ENCODE measurements at regions not wholly inside any gene's neighbourhood (a gene's known extent, or its start where the extent isn't known, plus 50 kb on each side); places are given as distances from the start of the nearest gene placed in this dataset.
A peak's percentile ranks its signal among the peaks of the same experiment; 100 is the strongest.

DNA sequence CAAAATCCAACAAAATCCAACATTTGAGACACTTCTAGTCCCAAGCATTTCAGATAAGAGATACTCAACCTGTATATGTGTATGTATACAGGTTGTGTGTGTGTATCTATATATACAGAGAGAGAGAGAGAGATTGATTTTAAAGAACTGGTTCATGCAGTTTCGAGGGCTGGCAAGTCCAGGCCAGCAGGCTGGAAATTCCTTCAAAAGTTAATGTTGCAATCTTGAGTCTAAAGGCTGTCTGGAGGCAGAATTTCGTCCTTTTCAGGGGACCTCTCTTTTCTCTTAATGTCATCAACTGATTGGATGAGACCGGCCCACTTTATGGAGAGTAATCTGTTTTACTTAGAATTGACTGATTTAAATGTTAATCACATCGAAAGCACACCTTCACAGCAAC, 199.6 kb upstream of the IL12A start:
- H4K20me1 ChIP-seq (ENCODE audit: insufficient read depth, low read length): peaks cover 12% of the 10 kb centered on the region
- H3K79me2 ChIP-seq (ENCODE audit: insufficient read depth, low read length): peaks cover 98% of the 10 kb centered on the region
- no peaks in the 10 kb centered on the region for H3K9me3 ChIP-seq (ENCODE audit: low read depth, low read length)
- H2AFZ ChIP-seq (ENCODE audit: low read length): no peak overlapping the region
- H3K27ac ChIP-seq (ENCODE audit: low read depth, low read length): no peak overlapping the region
- DNase-seq (ENCODE audit: insufficient read length, low spot score, missing footprints): no peak
- no peaks in the 10 kb centered on the region for H3K27me3 ChIP-seq (ENCODE audit: insufficient read depth, low read length)
- no peak overlapping the region for H3K4me2 ChIP-seq (ENCODE audit: insufficient read depth, low read length)
- TF ChIP-seq, protein P1, sequence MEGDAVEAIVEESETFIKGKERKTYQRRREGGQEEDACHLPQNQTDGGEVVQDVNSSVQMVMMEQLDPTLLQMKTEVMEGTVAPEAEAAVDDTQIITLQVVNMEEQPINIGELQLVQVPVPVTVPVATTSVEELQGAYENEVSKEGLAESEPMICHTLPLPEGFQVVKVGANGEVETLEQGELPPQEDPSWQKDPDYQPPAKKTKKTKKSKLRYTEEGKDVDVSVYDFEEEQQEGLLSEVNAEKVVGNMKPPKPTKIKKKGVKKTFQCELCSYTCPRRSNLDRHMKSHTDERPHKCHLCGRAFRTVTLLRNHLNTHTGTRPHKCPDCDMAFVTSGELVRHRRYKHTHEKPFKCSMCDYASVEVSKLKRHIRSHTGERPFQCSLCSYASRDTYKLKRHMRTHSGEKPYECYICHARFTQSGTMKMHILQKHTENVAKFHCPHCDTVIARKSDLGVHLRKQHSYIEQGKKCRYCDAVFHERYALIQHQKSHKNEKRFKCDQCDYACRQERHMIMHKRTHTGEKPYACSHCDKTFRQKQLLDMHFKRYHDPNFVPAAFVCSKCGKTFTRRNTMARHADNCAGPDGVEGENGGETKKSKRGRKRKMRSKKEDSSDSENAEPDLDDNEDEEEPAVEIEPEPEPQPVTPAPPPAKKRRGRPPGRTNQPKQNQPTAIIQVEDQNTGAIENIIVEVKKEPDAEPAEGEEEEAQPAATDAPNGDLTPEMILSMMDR (IDR thresholded peaks at IDR 0.05; ENCODE audit: extremely low read depth, low read depth, low read length): no peak
- no peak overlapping the region for H3K4me3 ChIP-seq (ENCODE audit: insufficient read depth, low read length)
- H3K4me1 ChIP-seq (ENCODE audit: insufficient read depth, low read length): peaks cover 41% of the 10 kb centered on the region
- peaks cover 4% of the 10 kb centered on the region for H3K36me3 ChIP-seq (ENCODE audit: insufficient read depth, low read length)

DNA sequence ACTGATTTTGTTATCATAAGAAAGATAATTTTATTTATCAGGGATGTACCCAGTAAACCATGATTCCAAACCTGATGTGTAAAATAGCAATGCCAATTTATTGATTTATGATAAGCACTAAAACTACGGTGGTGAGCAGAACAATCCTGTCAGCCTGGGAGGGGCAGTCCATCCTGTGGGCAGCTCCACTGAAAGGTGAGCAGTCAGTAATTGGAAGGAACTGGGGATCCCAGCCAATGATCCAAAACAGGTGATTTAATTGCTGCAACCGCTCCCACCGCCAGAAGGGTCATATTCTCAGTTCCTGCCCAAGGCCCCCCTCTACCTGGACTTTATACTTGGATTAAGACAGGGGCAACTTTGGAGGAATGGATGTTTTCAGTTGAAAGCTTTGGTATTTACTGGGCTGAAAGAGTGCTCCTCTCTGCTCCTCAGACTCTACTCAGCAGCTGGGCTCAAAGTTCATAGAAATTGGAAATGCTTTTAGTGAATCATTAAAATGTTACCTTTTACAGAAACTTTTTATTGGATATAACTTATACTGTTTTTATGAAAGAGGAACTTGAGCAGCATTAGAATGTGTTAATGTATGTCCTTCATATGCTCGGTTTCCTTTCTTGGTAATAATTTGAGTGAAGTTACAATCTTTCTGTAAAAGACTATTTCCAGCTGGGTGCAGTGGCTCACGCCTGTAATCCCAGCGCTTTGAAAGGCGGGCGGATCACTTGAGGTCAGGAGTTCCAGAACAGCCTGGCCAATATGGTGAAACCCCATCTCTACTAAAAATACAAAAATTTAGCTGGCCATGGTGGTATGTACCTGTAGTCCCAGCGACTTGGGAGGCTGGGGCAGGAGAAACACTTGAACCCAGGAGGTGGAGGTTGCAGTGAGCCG, 198.6 kb upstream of the IL12A start:
- Histone ChIP-seq H2AFZ (ENCODE audit: low read length) (no peak overlapping the region), H3K4me2 (ENCODE audit: insufficient read depth, low read length) (no peak overlapping the region), H3K9me3 (ENCODE audit: low read depth, low read length) (no peaks in the 10 kb centered on the region), H3K79me2 (ENCODE audit: insufficient read depth, low read length) (peaks cover 98% of the 10 kb centered on the region), H3K4me3 (ENCODE audit: insufficient read depth, low read length) (no peak overlapping the region), H3K36me3 (ENCODE audit: insufficient read depth, low read length) (peaks cover 4% of the 10 kb centered on the region), H3K4me1 (ENCODE audit: insufficient read depth, low read length) (peaks cover 37% of the 10 kb centered on the region), H3K27ac (ENCODE audit: low read depth, low read length) (no peak overlapping the region), H4K20me1 (ENCODE audit: insufficient read depth, low read length) (peaks cover 12% of the 10 kb centered on the region), H3K27me3 (ENCODE audit: insufficient read depth, low read length) (no peaks in the 10 kb centered on the region)
- TF ChIP-seq, protein P1 (IDR thresholded peaks at IDR 0.05; ENCODE audit: extremely low read depth, low read depth, low read length): no peak
- no peak for DNase-seq (ENCODE audit: insufficient read length, low spot score, missing footprints)

DNA sequence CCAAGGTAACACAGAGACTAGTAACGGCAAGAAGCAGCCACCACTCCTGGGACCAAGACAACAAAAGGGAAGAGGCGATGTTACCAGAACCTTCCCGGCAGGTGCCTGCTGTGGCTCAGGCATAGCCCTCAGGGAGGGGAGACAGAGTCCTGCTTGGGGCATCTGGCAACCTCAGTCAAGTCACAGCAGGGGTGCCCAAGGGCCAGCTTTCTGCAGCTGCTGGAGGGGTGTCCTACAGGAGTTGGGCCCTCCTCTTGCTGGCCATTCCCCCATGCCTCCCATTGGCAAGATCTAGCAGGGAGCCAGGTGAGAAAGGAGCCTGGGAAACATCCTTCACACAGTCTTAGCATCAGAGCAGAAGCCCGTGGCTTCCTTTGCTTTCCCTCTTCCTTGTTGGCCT, 197.3 kb upstream of the IL12A start:
- Histone ChIP-seq H3K9me3 (ENCODE audit: low read depth, low read length) (no peaks in the 10 kb centered on the region), H3K4me1 (ENCODE audit: insufficient read depth, low read length) (peaks cover 34% of the 10 kb centered on the region), H3K4me3 (ENCODE audit: insufficient read depth, low read length) (no peak overlapping the region), H3K36me3 (ENCODE audit: insufficient read depth, low read length) (peaks cover 4% of the 10 kb centered on the region), H3K27ac (ENCODE audit: low read depth, low read length) (no peak overlapping the region), H3K27me3 (ENCODE audit: insufficient read depth, low read length) (no peaks in the 10 kb centered on the region), H3K4me2 (ENCODE audit: insufficient read depth, low read length) (no peak overlapping the region), H3K79me2 (ENCODE audit: insufficient read depth, low read length) (peaks cover 98% of the 10 kb centered on the region), H2AFZ (ENCODE audit: low read length) (no peak overlapping the region), H4K20me1 (ENCODE audit: insufficient read depth, low read length) (peaks cover 19% of the 10 kb centered on the region)
- no peak for DNase-seq (ENCODE audit: insufficient read length, low spot score, missing footprints)
- TF ChIP-seq, protein P1 (IDR thresholded peaks at IDR 0.05; ENCODE audit: extremely low read depth, low read depth, low read length): no peak

DNA sequence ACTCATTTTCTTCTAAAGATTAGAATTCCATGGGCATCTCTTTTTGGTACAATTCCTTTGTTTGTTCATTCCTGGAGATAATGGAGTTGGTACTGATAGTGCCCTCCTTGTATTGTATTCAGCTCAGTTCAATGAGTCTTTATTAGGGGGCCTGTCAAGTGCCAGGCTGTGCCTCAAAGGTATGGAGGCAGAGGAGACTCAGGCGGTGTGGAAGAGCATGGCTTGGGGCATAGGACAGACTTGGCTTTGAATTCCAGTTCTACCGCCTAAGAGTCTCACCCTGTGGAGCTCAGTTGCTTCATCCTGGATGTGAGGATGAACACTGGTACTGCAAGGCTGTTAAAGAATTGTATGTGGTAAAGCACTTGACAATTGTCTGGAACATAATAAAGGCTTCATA, 196.6 kb upstream of the IL12A start:
- H4K20me1 ChIP-seq (ENCODE audit: insufficient read depth, low read length): peaks cover 17% of the 10 kb centered on the region
- H2AFZ ChIP-seq (ENCODE audit: low read length): no peak overlapping the region
- H3K27ac ChIP-seq (ENCODE audit: low read depth, low read length): no peak overlapping the region
- DNase-seq (ENCODE audit: insufficient read length, low spot score, missing footprints): peak; percentile 66
- TF ChIP-seq, protein P1 (IDR thresholded peaks at IDR 0.05; ENCODE audit: extremely low read depth, low read depth, low read length): no peak
- peaks cover 32% of the 10 kb centered on the region for H3K4me1 ChIP-seq (ENCODE audit: insufficient read depth, low read length)
- H3K4me3 ChIP-seq (ENCODE audit: insufficient read depth, low read length): no peak overlapping the region
- H3K9me3 ChIP-seq (ENCODE audit: low read depth, low read length): no peaks in the 10 kb centered on the region
- no peak overlapping the region for H3K4me2 ChIP-seq (ENCODE audit: insufficient read depth, low read length)
- H3K79me2 ChIP-seq (ENCODE audit: insufficient read depth, low read length): peaks cover 97% of the 10 kb centered on the region
- H3K27me3 ChIP-seq (ENCODE audit: insufficient read depth, low read length): no peaks in the 10 kb centered on the region
- peaks cover 4% of the 10 kb centered on the region for H3K36me3 ChIP-seq (ENCODE audit: insufficient read depth, low read length)

All from osteoblast (primary cell).